ENCODE measurements at regions not wholly inside any gene's neighbourhood (a gene's known extent, or its start where the extent isn't known, plus 50 kb on each side); places are given as distances from the start of the nearest gene placed in this dataset.

- Histone ChIP-seq H3K27ac (ENCODE audit: low read length) (no peak overlapping the region), H3K4me1 (ENCODE audit: control insufficient read depth, insufficient read depth, low read length) (peaks cover 55% of the 10 kb centered on the region), H3K36me3 (ENCODE audit: control insufficient read depth, insufficient read depth, low read length) (no peaks in the 10 kb centered on the region), H3K27me3 (ENCODE audit: control insufficient read depth, insufficient read depth, low read length) (no peaks in the 10 kb centered on the region), H3K4me3 (ENCODE audit: low read length) (no peak overlapping the region), H3K9me3 (ENCODE audit: control insufficient read depth, insufficient read depth, low read length) (no peaks in the 10 kb centered on the region)
- Mint-ChIP-seq H3K9me3 (peaks cover 4% of the 10 kb centered on the region in 2 donors), H3K27ac (peak overlapping the region in 1 of 2 donors; percentile 41), H3K36me3 (peaks cover 7% of the 10 kb centered on the region), H3K4me1 (peaks cover 43 to 67% of the 10 kb centered on the region in 2 donors), H3K4me3 (no peak overlapping the region), H3K27me3 (ENCODE audit: low read depth in 2 of 2) (no peaks in the 10 kb centered on the region)
- DNase-seq (no peak), ATAC-seq (no peak)
- intact Hi-C loops (cut with micrococcal nuclease): no loop called here
- no peak for TF ChIP-seq CTCF (IDR thresholded peaks at IDR 0.05)
- 66% methylated on average over 2 of the region's 4 CpGs for WGBS (ENCODE audit: insufficient coverage)
These were observed 527.0 kb upstream of the JARID2 start for GRCh38 chr6:14718861-14719260.

GRCh38 chr6:14719270-14719669 lies 526.6 kb upstream of the JARID2 start:
- Mint-ChIP-seq H3K4me3 (peak overlapping the region; percentile 17), H3K9me3 (peaks cover 4% of the 10 kb centered on the region in 2 donors), H3K36me3 (peaks cover 7% of the 10 kb centered on the region), H3K27ac (peak overlapping the region in 1 of 2 donors; percentile 41), H3K27me3 (ENCODE audit: low read depth in 2 of 2) (no peaks in the 10 kb centered on the region), H3K4me1 (peaks cover 43 to 67% of the 10 kb centered on the region in 2 donors)
- H3K4me1 ChIP-seq (ENCODE audit: control insufficient read depth, insufficient read depth, low read length): peaks cover 55% of the 10 kb centered on the region
- intact Hi-C loops (cut with micrococcal nuclease): no loop called here
- no peak for DNase-seq
- H3K27me3 ChIP-seq (ENCODE audit: control insufficient read depth, insufficient read depth, low read length): no peaks in the 10 kb centered on the region
- no peaks in the 10 kb centered on the region for H3K36me3 ChIP-seq (ENCODE audit: control insufficient read depth, insufficient read depth, low read length)
- no peak overlapping the region for H3K27ac ChIP-seq (ENCODE audit: low read length)
- WGBS (ENCODE audit: insufficient coverage): 47% methylated on average over 7 of the region's 7 CpGs
- TF ChIP-seq CTCF (IDR thresholded peaks at IDR 0.05): no peak
- H3K9me3 ChIP-seq (ENCODE audit: control insufficient read depth, insufficient read depth, low read length): no peaks in the 10 kb centered on the region
- no peak for ATAC-seq
- H3K4me3 ChIP-seq (ENCODE audit: low read length): no peak overlapping the region

- WGBS (ENCODE audit: insufficient coverage): 88% methylated on average over 1 of the region's 1 CpG
- Histone ChIP-seq H3K27ac (ENCODE audit: low read length) (peak overlapping the region; percentile 32), H3K9me3 (ENCODE audit: control insufficient read depth, insufficient read depth, low read length) (no peaks in the 10 kb centered on the region), H3K4me1 (ENCODE audit: control insufficient read depth, insufficient read depth, low read length) (peaks cover 55% of the 10 kb centered on the region), H3K4me3 (ENCODE audit: low read length) (no peak overlapping the region), H3K27me3 (ENCODE audit: control insufficient read depth, insufficient read depth, low read length) (no peaks in the 10 kb centered on the region), H3K36me3 (ENCODE audit: control insufficient read depth, insufficient read depth, low read length) (no peaks in the 10 kb centered on the region)
- Mint-ChIP-seq H3K9me3 (peaks cover 4% of the 10 kb centered on the region in 2 donors), H3K4me1 (peaks cover 43 to 55% of the 10 kb centered on the region in 2 donors), H3K36me3 (peaks cover 7% of the 10 kb centered on the region), H3K4me3 (no peak overlapping the region), H3K27me3 (ENCODE audit: low read depth in 2 of 2) (no peaks in the 10 kb centered on the region), H3K27ac (peak overlapping the region in 1 of 2 donors; percentile 36)
- DNase-seq: no peak
- intact Hi-C loops (cut with micrococcal nuclease): no loop called here
- ATAC-seq: no peak
- no peak for TF ChIP-seq CTCF (IDR thresholded peaks at IDR 0.05)
These were observed 525.3 kb upstream of the JARID2 start for GRCh38 chr6:14720411-14721102.
